MCF 10A (cell line): ENCODE measurements at regions not wholly inside any gene's neighbourhood (a gene's known extent, or its start where the extent isn't known, plus 50 kb on each side); places are given as distances from the start of the nearest gene placed in this dataset.

ENCODE experiments used
- BruUV-seq: library from RNA; stranded (reverse); fragments of 400-500 nt; replicated peaks from 2 replicates; lab custom pipeline; 2021; lab: Mats Ljungman, UMichigan
- CTCF ChIA-PET: fragments of 300-600 bp; sonication (Branson Sonifier 250); formaldehyde crosslinking; extraction: SDS; loops from one replicate; lab custom pipeline; 2021; ENCODE audit warnings: antibody characterized with exemption, inconsistent platforms; lab: Yijun Ruan, JAX
- POLR2A ChIA-PET: fragments of 300-600, 350-650 bp; sonication (Branson Sonifier 250); formaldehyde crosslinking; extraction: SDS; loops from one replicate; lab custom pipeline; 2020; ENCODE audit warnings: antibody characterized with exemption, inconsistent platforms; lab: Yijun Ruan, JAX
- DNase-seq: peaks from one replicate; pipeline ENCODE4 v3.0.0-alpha.2; 2018; ENCODE audit not compliant: unreplicated experiment
- H3K27ac Mint-ChIP-seq: one replicate; pipeline ENCODE4 v1.8.0; 2022; ENCODE audit warnings: mild to moderate bottlenecking, low read depth, mixed read lengths; ENCODE audit not compliant: unreplicated experiment
- H3K27me3 Mint-ChIP-seq: one replicate; pipeline ENCODE4 v1.8.0; 2022; ENCODE audit warnings: mixed read lengths; ENCODE audit not compliant: insufficient read depth, unreplicated experiment
- H3K36me3 Mint-ChIP-seq: one replicate; pipeline ENCODE4 v1.8.0; 2022; ENCODE audit warnings: mild to moderate bottlenecking, moderate library complexity, mixed read lengths; ENCODE audit not compliant: insufficient read depth, unreplicated experiment
- H3K4me1 Mint-ChIP-seq: one replicate; pipeline ENCODE4 v1.8.0; 2022; ENCODE audit warnings: mixed read lengths; ENCODE audit not compliant: insufficient read depth, unreplicated experiment
- H3K4me3 Mint-ChIP-seq: one replicate; pipeline ENCODE4 v1.8.0; 2022; ENCODE audit warnings: mild to moderate bottlenecking, moderate library complexity, mixed read lengths; ENCODE audit not compliant: unreplicated experiment
- H3K9me3 Mint-ChIP-seq: one replicate; pipeline ENCODE4 v1.8.0; 2022; ENCODE audit warnings: mixed read lengths; ENCODE audit not compliant: unreplicated experiment
- CTCF ChIP-seq: fragments of 200-600 bp; IDR thresholded peaks from one replicate; pipeline ENCODE4 v1.8.0; 2022; ENCODE audit warnings: antibody characterized with exemption, mild to moderate bottlenecking; ENCODE audit not compliant: unreplicated experiment
- intact Hi-C: fragments of 100-400 bp; cut with micrococcal nuclease; formaldehyde crosslinking; loops from 2 replicates; pipeline ENCODE4 v1.14.1; 2022

GRCh38 chr11:91136631-91137030 is 913.8 kb upstream of the CHORDC1 start:
- H3K36me3 Mint-ChIP-seq = no peaks in the 10 kb centered on the region
- H3K4me1 Mint-ChIP-seq = no peaks in the 10 kb centered on the region
- H3K27ac Mint-ChIP-seq = no peak overlapping the region
- ChIA-PET POLR2A (no interaction called here), CTCF (no interaction called here)
- BruUV-seq = no TSS peak
- no peaks in the 10 kb centered on the region for H3K27me3 Mint-ChIP-seq
- intact Hi-C loops = no loop called here
- no peak for TF ChIP-seq CTCF
- H3K9me3 Mint-ChIP-seq = no peaks in the 10 kb centered on the region
- no peak for DNase-seq
- H3K4me3 Mint-ChIP-seq = no peak overlapping the region

GRCh38 chr11:91133361-91133760 is 910.5 kb upstream of the CHORDC1 start:
- Mint-ChIP-seq H3K9me3 (no peaks in the 10 kb centered on the region), H3K4me3 (no peak overlapping the region), H3K27ac (no peak overlapping the region), H3K4me1 (no peaks in the 10 kb centered on the region), H3K27me3 (no peaks in the 10 kb centered on the region), H3K36me3 (no peaks in the 10 kb centered on the region)
- POLR2A ChIA-PET = interaction anchor here (0.6 kb wide), 1 partner anchor 1752 kb away, joined by 3 read pairs; no protein-coding TSS in a partner anchor
- intact Hi-C loops = no loop called here
- no peak for TF ChIP-seq CTCF
- CTCF ChIA-PET = no interaction called here
- BruUV-seq = no TSS peak
- DNase-seq = no peak

- intact Hi-C loops = no loop called here
- Mint-ChIP-seq H3K27ac (no peak overlapping the region), H3K27me3 (no peaks in the 10 kb centered on the region), H3K4me3 (no peak overlapping the region), H3K4me1 (no peaks in the 10 kb centered on the region), H3K36me3 (no peaks in the 10 kb centered on the region), H3K9me3 (no peaks in the 10 kb centered on the region)
- TF ChIP-seq CTCF = no peak
- ChIA-PET POLR2A (no interaction called here), CTCF (no interaction called here)
- DNase-seq = no peak
- BruUV-seq = no TSS peak
Measured at GRCh38 chr11:91129596-91129995, 906.7 kb upstream of the CHORDC1 start.

- Mint-ChIP-seq H3K4me3 (no peak overlapping the region), H3K27me3 (no peaks in the 10 kb centered on the region), H3K27ac (no peak overlapping the region), H3K9me3 (no peaks in the 10 kb centered on the region), H3K36me3 (no peaks in the 10 kb centered on the region), H3K4me1 (no peaks in the 10 kb centered on the region)
- CTCF ChIA-PET = no interaction called here
- no TSS peak for BruUV-seq
- POLR2A ChIA-PET = no interaction called here
- no peak for TF ChIP-seq CTCF
- intact Hi-C loops = no loop called here
- DNase-seq = no peak
Measured at GRCh38 chr11:91124363-91124762, 901.5 kb upstream of the CHORDC1 start.
